Mesenchymal stem cell (in vitro differentiated cells and primary cell): ENCODE measurements at regions not wholly inside any gene's neighbourhood (a gene's known extent, or its start where the extent isn't known, plus 50 kb on each side); places are given as distances from the start of the nearest gene placed in this dataset.
A peak's percentile ranks its signal among the peaks of the same experiment; 100 is the strongest.

Experiments
- DNase-seq: peaks from one replicate; pipeline ENCODE4 v3.0.0-alpha.2; 2013
- H2AFZ ChIP-seq: one replicate; pipeline ENCODE4 v1.6.1; 2013; ENCODE audit warnings: low read depth, mild to moderate bottlenecking, control low read depth, inconsistent platforms, low read length, moderate library complexity
- H2AK5ac ChIP-seq: 2 replicates; pipeline ENCODE4 v1.6.1; 2013; ENCODE audit warnings: low read length, moderate library complexity, mild to moderate bottlenecking, inconsistent platforms; ENCODE audit not compliant: severe bottlenecking
- H2BK120ac ChIP-seq: one replicate; pipeline ENCODE4 v1.6.1; 2013; ENCODE audit warnings: low read depth, mild to moderate bottlenecking, inconsistent platforms, low read length, moderate library complexity
- H2BK12ac ChIP-seq, 2 experiments: one replicate each; pipeline ENCODE4 v1.6.1; 2013; ENCODE audit warnings: inconsistent platforms in 2 of 2, low read length in 2 of 2, mild to moderate bottlenecking in 2 of 2, moderate library complexity in 2 of 2, control low read depth in 1 of 2
- H2BK15ac ChIP-seq: one replicate; pipeline ENCODE4 v1.6.1; 2013; ENCODE audit warnings: mild to moderate bottlenecking, low read depth, inconsistent platforms; ENCODE audit not compliant: poor library complexity, severe bottlenecking
- H2BK5ac ChIP-seq: 2 replicates; pipeline ENCODE4 v1.6.1; 2013; ENCODE audit warnings: low read depth, mild to moderate bottlenecking, low read length, control low read depth, inconsistent platforms; ENCODE audit not compliant: poor library complexity, severe bottlenecking
- H3K14ac ChIP-seq, 2 experiments: one replicate each; pipeline ENCODE4 v1.6.1; 2013; ENCODE audit warnings: inconsistent platforms in 2 of 2, low read length in 2 of 2, control low read depth in 1 of 2, mild to moderate bottlenecking in 1 of 2, moderate library complexity in 1 of 2
- H3K18ac ChIP-seq, 2 experiments: one replicate each; pipeline ENCODE4 v1.6.1; 2013; ENCODE audit warnings: inconsistent platforms in 2 of 2, low read length in 2 of 2, control low read depth in 1 of 2, low read depth in 1 of 2, mild to moderate bottlenecking in 1 of 2
- H3K23ac ChIP-seq, 2 experiments: one replicate each; pipeline ENCODE4 v1.6.1; 2013; ENCODE audit warnings: inconsistent platforms in 2 of 2, low read length in 2 of 2, mild to moderate bottlenecking in 2 of 2, moderate library complexity in 2 of 2, control low read depth in 1 of 2
- H3K27ac ChIP-seq: 2 replicates; pipeline ENCODE4 v1.5.1; 2013; ENCODE audit warnings: mild to moderate bottlenecking, moderate library complexity, low read length, control low read depth, inconsistent platforms; ENCODE audit not compliant: poor library complexity, severe bottlenecking
- H3K27me3 ChIP-seq, 2 experiments: 2 replicates each; pipeline versions ENCODE4 v1.6.1 to v1.7.0; 2013; ENCODE audit warnings: low read length in 2 of 2, mild to moderate bottlenecking in 2 of 2, moderate library complexity in 2 of 2, control low read depth in 1 of 2, inconsistent platforms in 1 of 2; ENCODE audit not compliant: control insufficient read depth in 1 of 2, insufficient read depth in 1 of 2
- H3K36me3 ChIP-seq, 2 experiments: 2 replicates each; pipeline versions ENCODE4 v1.6.1 to v1.7.0; 2013; ENCODE audit warnings: low read length in 2 of 2, control low read depth in 1 of 2, inconsistent platforms in 1 of 2, low read depth in 1 of 2, mild to moderate bottlenecking in 1 of 2; ENCODE audit not compliant: insufficient read depth in 2 of 2, control insufficient read depth in 1 of 2
- H3K4ac ChIP-seq, 2 experiments: one replicate each; pipeline ENCODE4 v1.6.1; 2013; ENCODE audit warnings: inconsistent platforms in 2 of 2, low read length in 2 of 2, mild to moderate bottlenecking in 2 of 2, moderate library complexity in 2 of 2, control low read depth in 1 of 2, low read depth in 1 of 2
- H3K4me1 ChIP-seq: 2 replicates; pipeline ENCODE4 v1.6.1; 2013; ENCODE audit warnings: low read depth, low read length, control low read depth; ENCODE audit not compliant: control insufficient read depth, insufficient read depth
- H3K4me2 ChIP-seq: 2 replicates; pipeline ENCODE4 v1.6.1; 2013; ENCODE audit warnings: low read length, mild to moderate bottlenecking, inconsistent platforms; ENCODE audit not compliant: poor library complexity, severe bottlenecking
- H3K4me3 ChIP-seq, 2 experiments: 2 replicates each; pipeline versions ENCODE4 v1.5.1 to v1.7.0; 2013; ENCODE audit warnings: low read length in 2 of 2, mild to moderate bottlenecking in 2 of 2, control low read depth in 1 of 2, low read depth in 1 of 2; ENCODE audit not compliant: insufficient read depth in 1 of 2
- H3K79me1 ChIP-seq: replicated peaks from 2 replicates; pipeline ENCODE4 v1.6.1; 2013; ENCODE audit warnings: mild to moderate bottlenecking, control low read depth, low read length, inconsistent platforms; ENCODE audit not compliant: poor library complexity, severe bottlenecking
- H3K9ac ChIP-seq: 2 replicates; pipeline ENCODE4 v1.7.0; 2013; ENCODE audit warnings: mild to moderate bottlenecking, low read length, moderate library complexity
- H3K9me3 ChIP-seq: 2 replicates; pipeline ENCODE4 v1.7.0; 2013; ENCODE audit warnings: mild to moderate bottlenecking, low read length; ENCODE audit not compliant: control insufficient read depth
- H4K8ac ChIP-seq: one replicate; pipeline ENCODE4 v1.6.1; 2013; ENCODE audit warnings: inconsistent platforms, mild to moderate bottlenecking, low read length, moderate library complexity
- H4K91ac ChIP-seq: one replicate; pipeline ENCODE4 v1.6.1; 2013; ENCODE audit warnings: mild to moderate bottlenecking, low read length, inconsistent platforms
- WGBS: methylation state at CpG from one replicate; pipeline ENCODE4 v1.1.7; 2013; ENCODE audit warnings: mixed read lengths; 5-methylcytosine and 5-hydroxymethylcytosine counted together

- H2BK15ac ChIP-seq: no peak overlapping the region
- H3K23ac ChIP-seq: no peak overlapping the region
- H3K4ac ChIP-seq: no peak overlapping the region
- H3K36me3 ChIP-seq: no peaks in the 10 kb centered on the region
- no peak overlapping the region for H4K91ac ChIP-seq
- H3K79me1 ChIP-seq: no peaks in the 10 kb centered on the region
- no peak overlapping the region for H3K4me2 ChIP-seq
- H3K27me3 ChIP-seq: no peaks in the 10 kb centered on the region
- H2BK12ac ChIP-seq: no peak overlapping the region
- no peak overlapping the region for H2BK120ac ChIP-seq
- no peak overlapping the region for H2AFZ ChIP-seq
- H4K8ac ChIP-seq: no peak overlapping the region
- no peak for DNase-seq
- no peaks in the 10 kb centered on the region for H3K9me3 ChIP-seq
- no peaks in the 10 kb centered on the region for H3K4me1 ChIP-seq
- H3K27ac ChIP-seq: no peak overlapping the region
- H2BK5ac ChIP-seq: no peak overlapping the region
- no peak overlapping the region for H3K9ac ChIP-seq
- H3K14ac ChIP-seq: no peak overlapping the region
- 81% methylated on average over 3 of the region's 3 CpGs for WGBS
- H3K18ac ChIP-seq: no peak overlapping the region
- H3K4me3 ChIP-seq: no peak overlapping the region
- no peak overlapping the region for H2AK5ac ChIP-seq
Observed at GRCh38 chr6:108748959-108749358, 99.3 kb upstream of the ARMC2 start.

GRCh38 chr6:108750801-108751200 lies 97.4 kb upstream of the ARMC2 start:
- H3K23ac ChIP-seq: no peak overlapping the region
- no peak overlapping the region for H3K4me3 ChIP-seq
- DNase-seq: peak; percentile 13
- H3K4ac ChIP-seq: no peak overlapping the region
- H2BK15ac ChIP-seq: no peak overlapping the region
- no peaks in the 10 kb centered on the region for H3K36me3 ChIP-seq
- H3K9me3 ChIP-seq: no peaks in the 10 kb centered on the region
- no peak overlapping the region for H3K9ac ChIP-seq
- no peak overlapping the region for H2BK12ac ChIP-seq
- 90% methylated on average over 7 of the region's 8 CpGs for WGBS
- no peaks in the 10 kb centered on the region for H3K27me3 ChIP-seq
- H4K91ac ChIP-seq: no peak overlapping the region
- no peak overlapping the region for H3K4me2 ChIP-seq
- no peak overlapping the region for H4K8ac ChIP-seq
- H3K27ac ChIP-seq: no peak overlapping the region
- H3K79me1 ChIP-seq: no peaks in the 10 kb centered on the region
- no peak overlapping the region for H2AK5ac ChIP-seq
- no peak overlapping the region for H2AFZ ChIP-seq
- no peak overlapping the region for H3K14ac ChIP-seq
- no peak overlapping the region for H2BK5ac ChIP-seq
- H3K4me1 ChIP-seq: peaks cover 3% of the 10 kb centered on the region
- H2BK120ac ChIP-seq: no peak overlapping the region
- no peak overlapping the region for H3K18ac ChIP-seq

- H3K27me3 ChIP-seq: no peaks in the 10 kb centered on the region
- no peak overlapping the region for H3K18ac ChIP-seq
- H3K27ac ChIP-seq: no peak overlapping the region
- no peaks in the 10 kb centered on the region for H3K36me3 ChIP-seq
- no peak overlapping the region for H2BK5ac ChIP-seq
- no peak overlapping the region for H3K4ac ChIP-seq
- no peak overlapping the region for H2BK120ac ChIP-seq
- no peak overlapping the region for H4K8ac ChIP-seq
- no peak overlapping the region for H2BK12ac ChIP-seq
- 91% methylated on average over 5 of the region's 5 CpGs for WGBS
- no peak overlapping the region for H3K14ac ChIP-seq
- no peak overlapping the region for H4K91ac ChIP-seq
- H2BK15ac ChIP-seq: no peak overlapping the region
- no peak overlapping the region for H2AFZ ChIP-seq
- no peak overlapping the region for H3K9ac ChIP-seq
- peaks cover 4% of the 10 kb centered on the region for H3K4me1 ChIP-seq
- no peaks in the 10 kb centered on the region for H3K9me3 ChIP-seq
- H2AK5ac ChIP-seq: no peak overlapping the region
- no peak overlapping the region for H3K23ac ChIP-seq
- no peaks in the 10 kb centered on the region for H3K79me1 ChIP-seq
- no peak overlapping the region for H3K4me2 ChIP-seq
- DNase-seq: no peak
- no peak overlapping the region for H3K4me3 ChIP-seq
Observed at GRCh38 chr6:108751282-108751681, 96.9 kb upstream of the ARMC2 start.

- no peaks in the 10 kb centered on the region for H3K36me3 ChIP-seq
- H3K14ac ChIP-seq: no peak overlapping the region
- H4K91ac ChIP-seq: no peak overlapping the region
- no peak overlapping the region for H2BK15ac ChIP-seq
- no peak overlapping the region for H2BK120ac ChIP-seq
- no peak overlapping the region for H2AK5ac ChIP-seq
- no peak overlapping the region for H2BK5ac ChIP-seq
- H4K8ac ChIP-seq: no peak overlapping the region
- H3K23ac ChIP-seq: no peak overlapping the region
- no peak overlapping the region for H3K4ac ChIP-seq
- no peak overlapping the region for H2AFZ ChIP-seq
- H3K18ac ChIP-seq: no peak overlapping the region
- no peaks in the 10 kb centered on the region for H3K27me3 ChIP-seq
- no peak overlapping the region for H2BK12ac ChIP-seq
- no peak overlapping the region for H3K27ac ChIP-seq
- DNase-seq: no peak
- no peak overlapping the region for H3K4me3 ChIP-seq
- no peak overlapping the region for H3K9ac ChIP-seq
- H3K79me1 ChIP-seq: no peaks in the 10 kb centered on the region
- H3K4me2 ChIP-seq: no peak overlapping the region
- peaks cover 4% of the 10 kb centered on the region for H3K4me1 ChIP-seq
- 93% methylated on average over 5 of the region's 5 CpGs for WGBS
- H3K9me3 ChIP-seq: no peaks in the 10 kb centered on the region
Observed at GRCh38 chr6:108751851-108752732, 96.1 kb upstream of the ARMC2 start.
